H9 (cell line): ENCODE measurements at regions not wholly inside any gene's neighbourhood (a gene's known extent, or its start where the extent isn't known, plus 50 kb on each side); places are given as distances from the start of the nearest gene placed in this dataset.

Experiments
- DNase-seq: peaks from one replicate; pipeline ENCODE4 v3.0.0-alpha.2; 2017
- H2AFZ ChIP-seq: one replicate; pipeline ENCODE4 v1.6.1; 2013; ENCODE audit warnings: mild to moderate bottlenecking, low read length, control low read depth, moderate library complexity
- H2AK5ac ChIP-seq: 2 replicates; pipeline ENCODE4 v1.6.1; 2013; ENCODE audit warnings: low read length, control low read depth, mixed read lengths; ENCODE audit not compliant: insufficient read length
- H2BK120ac ChIP-seq: one replicate; pipeline ENCODE4 v1.6.1; 2013; ENCODE audit warnings: low read depth, mild to moderate bottlenecking, low read length, control low read depth, inconsistent platforms; ENCODE audit not compliant: poor library complexity, severe bottlenecking
- H2BK12ac ChIP-seq: 2 replicates; pipeline ENCODE4 v1.6.1; 2013; ENCODE audit warnings: low read length, control low read depth, mixed read lengths, low read depth; ENCODE audit not compliant: insufficient read length
- H2BK15ac ChIP-seq: 2 replicates; pipeline ENCODE4 v1.6.1; 2013; ENCODE audit warnings: low read depth, low read length, control low read depth
- H2BK20ac ChIP-seq: one replicate; pipeline ENCODE4 v1.6.1; 2013; ENCODE audit warnings: low read depth, mild to moderate bottlenecking, low read length, control low read depth, inconsistent platforms; ENCODE audit not compliant: poor library complexity, severe bottlenecking
- H2BK5ac ChIP-seq: 2 replicates; pipeline ENCODE4 v1.6.1; 2013; ENCODE audit warnings: low read length, control low read depth, mixed read lengths; ENCODE audit not compliant: insufficient read length
- H3K14ac ChIP-seq: 2 replicates; pipeline ENCODE4 v1.6.1; 2013; ENCODE audit warnings: low read length, control low read depth; ENCODE audit not compliant: insufficient read depth
- H3K18ac ChIP-seq: 2 replicates; pipeline ENCODE4 v1.6.1; 2013; ENCODE audit warnings: low read depth, mild to moderate bottlenecking, mixed read lengths, low read length, control low read depth; ENCODE audit not compliant: insufficient read length
- H3K23ac ChIP-seq: 2 replicates; pipeline ENCODE4 v1.6.1; 2013; ENCODE audit warnings: low read length, control low read depth, mixed read lengths, low read depth; ENCODE audit not compliant: insufficient read length
- H3K23me2 ChIP-seq: 2 replicates; pipeline ENCODE4 v1.6.1; 2013; ENCODE audit warnings: low read depth, mild to moderate bottlenecking, mixed read lengths, low read length, control low read depth; ENCODE audit not compliant: insufficient read length, poor library complexity, severe bottlenecking
- H3K27ac ChIP-seq: 2 replicates; pipeline ENCODE4 v1.5.1; 2013; ENCODE audit warnings: low read length, control low read depth, mixed read lengths, low read depth; ENCODE audit not compliant: insufficient read length
- H3K27me3 ChIP-seq: 2 replicates; pipeline ENCODE4 v1.6.1; 2013; ENCODE audit warnings: low read length, control low read depth, inconsistent platforms; ENCODE audit not compliant: insufficient read depth
- H3K4ac ChIP-seq: 2 replicates; pipeline ENCODE4 v1.6.1; 2013; ENCODE audit warnings: low read depth, mild to moderate bottlenecking, control low read depth, inconsistent platforms, low read length, moderate library complexity
- H3K4me1 ChIP-seq: 2 replicates; pipeline ENCODE4 v1.6.1; 2013; ENCODE audit warnings: low read length, control low read depth, inconsistent platforms; ENCODE audit not compliant: insufficient read depth
- H3K4me2 ChIP-seq: 2 replicates; pipeline ENCODE4 v1.6.1; 2013; ENCODE audit warnings: low read length, control low read depth, mixed read lengths; ENCODE audit not compliant: insufficient read length, insufficient read depth
- H3K56ac ChIP-seq: 2 replicates; pipeline ENCODE4 v1.6.1; 2013; ENCODE audit warnings: low read depth, mild to moderate bottlenecking, mixed read lengths, low read length, control low read depth; ENCODE audit not compliant: insufficient read length
- H3K79me1 ChIP-seq: 2 replicates; pipeline ENCODE4 v1.6.1; 2013; ENCODE audit warnings: low read depth, mild to moderate bottlenecking, moderate library complexity, low read length, control low read depth, inconsistent platforms; ENCODE audit not compliant: insufficient read depth, poor library complexity, severe bottlenecking
- H3K79me2 ChIP-seq: 2 replicates; pipeline ENCODE4 v1.6.1; 2013; ENCODE audit warnings: low read length, control low read depth, inconsistent platforms; ENCODE audit not compliant: insufficient read depth
- H3K9ac ChIP-seq: 2 replicates; pipeline ENCODE4 v1.6.1; 2013; ENCODE audit warnings: low read length, control low read depth, mixed read lengths; ENCODE audit not compliant: insufficient read length; ENCODE audit errors: extremely low read depth
- H3K9me3 ChIP-seq: one replicate; pipeline ENCODE4 v1.6.1; 2013; ENCODE audit warnings: low read depth, low read length, inconsistent platforms; ENCODE audit not compliant: control insufficient read depth
- H3T11ph ChIP-seq: one replicate; pipeline ENCODE4 v1.6.1; 2013; ENCODE audit warnings: mild to moderate bottlenecking, low read length, control low read depth, inconsistent platforms
- H4K20me1 ChIP-seq: one replicate; pipeline ENCODE4 v1.6.1; 2013; ENCODE audit not compliant: control insufficient read depth, insufficient read length, insufficient read depth
- H4K5ac ChIP-seq: 2 replicates; pipeline ENCODE4 v1.6.1; 2013; ENCODE audit warnings: low read depth, mild to moderate bottlenecking, mixed read lengths, low read length, control low read depth; ENCODE audit not compliant: insufficient read length
- H4K8ac ChIP-seq: replicated peaks from 2 replicates; pipeline ENCODE4 v1.6.1; 2013; ENCODE audit warnings: low read length, control low read depth, mixed read lengths, low read depth; ENCODE audit not compliant: insufficient read length
- H4K91ac ChIP-seq: 2 replicates; pipeline ENCODE4 v1.6.1; 2013; ENCODE audit warnings: low read depth, mild to moderate bottlenecking, moderate library complexity, mixed read lengths, low read length, control low read depth; ENCODE audit not compliant: insufficient read length
- H3K27ac Mint-ChIP-seq, 3 experiments: 2 replicates in 2 of 3; 3 replicates in 1 of 3; pipeline ENCODE4 v1.8.0; 2020 to 2021; ENCODE audit warnings: mixed read lengths in 3 of 3, mild to moderate bottlenecking in 1 of 3, moderate library complexity in 1 of 3
- H3K27me3 Mint-ChIP-seq: 2 replicates; pipeline ENCODE4 v1.8.0; 2021; ENCODE audit warnings: low read depth, mild to moderate bottlenecking, moderate library complexity, mixed read lengths
- H3K36me3 Mint-ChIP-seq, 3 experiments: 2 replicates in 2 of 3; 3 replicates in 1 of 3; pipeline ENCODE4 v1.8.0; 2020 to 2021; ENCODE audit warnings: low read depth in 3 of 3, mixed read lengths in 3 of 3; ENCODE audit not compliant: insufficient read depth in 1 of 3
- H3K4me1 Mint-ChIP-seq, 2 experiments: 2 replicates each; pipeline ENCODE4 v1.8.0; 2020; ENCODE audit warnings: mixed read lengths in 2 of 2
- H3K4me3 Mint-ChIP-seq, 2 experiments: 2 replicates in 1 of 2; 3 replicates in 1 of 2; pipeline ENCODE4 v1.8.0; 2020 to 2021; ENCODE audit warnings: mild to moderate bottlenecking in 2 of 2, mixed read lengths in 2 of 2, moderate library complexity in 1 of 2
- H3K9me3 Mint-ChIP-seq, 2 experiments: 2 replicates in 1 of 2; 3 replicates in 1 of 2; pipeline ENCODE4 v1.8.0; 2020; ENCODE audit warnings: mild to moderate bottlenecking in 2 of 2, mixed read lengths in 2 of 2, moderate library complexity in 1 of 2
- WGBS: extraction: QIAGEN DNeasy Blood & Tissue Kit; methylation state at CpG from one replicate; pipeline ENCODE4 v1.1.7; 2013; ENCODE audit warnings: missing lambda C conversion rate, low lambda C conversion rate, mixed read lengths; ENCODE audit not compliant: insufficient read length; ENCODE audit errors: extremely low coverage; 5-methylcytosine and 5-hydroxymethylcytosine counted together
- TF ChIP-seq, protein P1 (sequence below): fragments of 200-600 bp; sonication (generic); conservative IDR thresholded peaks from 3 replicates; pipeline ENCODE4 v1.8.0; 2021; ENCODE audit warnings: antibody characterized with exemption, mild to moderate bottlenecking

DNA sequence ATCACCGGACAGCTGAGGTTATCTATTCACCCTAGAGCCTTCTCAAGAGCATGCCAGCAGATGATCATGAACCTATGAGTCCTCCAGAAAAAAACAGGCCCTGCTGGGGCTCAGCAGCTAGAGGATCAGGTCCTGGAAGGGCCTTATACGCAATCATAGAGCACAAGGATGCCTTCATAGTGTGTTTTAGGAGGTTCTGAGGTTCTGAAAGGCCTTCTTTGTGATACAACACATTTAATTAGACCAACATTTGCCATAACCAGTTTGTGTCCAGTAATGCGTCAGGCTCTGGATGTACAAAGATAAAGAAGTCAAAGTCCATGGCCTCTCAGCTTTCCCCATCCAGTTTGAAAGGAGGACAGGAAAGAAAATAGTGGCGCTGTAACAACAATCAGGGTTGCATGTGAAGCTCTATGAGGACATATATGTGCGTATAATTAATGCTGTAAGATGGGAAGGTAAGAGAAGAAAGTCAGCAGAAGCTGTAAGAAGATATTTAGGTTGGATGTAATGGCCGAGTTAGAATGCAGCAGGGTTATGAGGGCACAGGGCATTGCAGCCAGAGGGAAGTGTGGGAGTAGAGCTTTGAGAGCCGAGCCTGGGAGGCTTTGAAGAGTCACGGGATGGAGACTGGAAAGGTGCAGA lies 302.6 kb upstream of the TBL1XR1 start:
- WGBS, result no CpG with 5 or more reads among the region's 8 CpGs

More for the DNA sequence above, 302.6 kb upstream of the TBL1XR1 start:
- Histone ChIP-seq H2BK12ac (no peak overlapping the region), H3K79me1 (no peaks in the 10 kb centered on the region), H3K4ac (no peak overlapping the region), H4K8ac (no peak overlapping the region), H4K5ac (no peak overlapping the region), H3K9ac (no peak overlapping the region), H2AFZ (no peak overlapping the region), H2BK5ac (no peak overlapping the region), H3K14ac (no peak overlapping the region), H3K4me2 (no peak overlapping the region), H3T11ph (no peak overlapping the region), H3K27ac (no peak overlapping the region), H3K18ac (no peak overlapping the region), H2BK20ac (no peak overlapping the region), H3K23ac (no peak overlapping the region), H4K20me1 (no peaks in the 10 kb centered on the region), H3K4me1 (no peaks in the 10 kb centered on the region), H3K56ac (no peak overlapping the region), H3K79me2 (no peaks in the 10 kb centered on the region), H3K9me3 (no peaks in the 10 kb centered on the region), H2AK5ac (no peak overlapping the region), H2BK15ac (no peak overlapping the region), H3K23me2 (no peaks in the 10 kb centered on the region), H2BK120ac (no peak overlapping the region), H4K91ac (no peak overlapping the region), H3K27me3 (no peaks in the 10 kb centered on the region)
- Mint-ChIP-seq H3K36me3 (no peaks in the 10 kb centered on the region), H3K9me3 (no peaks in the 10 kb centered on the region), H3K27me3 (no peaks in the 10 kb centered on the region), H3K4me3 (no peak overlapping the region), H3K27ac (no peak overlapping the region), H3K4me1 (no peaks in the 10 kb centered on the region)
- TF ChIP-seq, protein P1, sequence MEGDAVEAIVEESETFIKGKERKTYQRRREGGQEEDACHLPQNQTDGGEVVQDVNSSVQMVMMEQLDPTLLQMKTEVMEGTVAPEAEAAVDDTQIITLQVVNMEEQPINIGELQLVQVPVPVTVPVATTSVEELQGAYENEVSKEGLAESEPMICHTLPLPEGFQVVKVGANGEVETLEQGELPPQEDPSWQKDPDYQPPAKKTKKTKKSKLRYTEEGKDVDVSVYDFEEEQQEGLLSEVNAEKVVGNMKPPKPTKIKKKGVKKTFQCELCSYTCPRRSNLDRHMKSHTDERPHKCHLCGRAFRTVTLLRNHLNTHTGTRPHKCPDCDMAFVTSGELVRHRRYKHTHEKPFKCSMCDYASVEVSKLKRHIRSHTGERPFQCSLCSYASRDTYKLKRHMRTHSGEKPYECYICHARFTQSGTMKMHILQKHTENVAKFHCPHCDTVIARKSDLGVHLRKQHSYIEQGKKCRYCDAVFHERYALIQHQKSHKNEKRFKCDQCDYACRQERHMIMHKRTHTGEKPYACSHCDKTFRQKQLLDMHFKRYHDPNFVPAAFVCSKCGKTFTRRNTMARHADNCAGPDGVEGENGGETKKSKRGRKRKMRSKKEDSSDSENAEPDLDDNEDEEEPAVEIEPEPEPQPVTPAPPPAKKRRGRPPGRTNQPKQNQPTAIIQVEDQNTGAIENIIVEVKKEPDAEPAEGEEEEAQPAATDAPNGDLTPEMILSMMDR, result no peak
- DNase-seq, result no peak
